IMR-90 (cell line): ENCODE measurements at regions not wholly inside any gene's neighbourhood (a gene's known extent, or its start where the extent isn't known, plus 50 kb on each side); places are given as distances from the start of the nearest gene placed in this dataset.
A peak's percentile ranks its signal among the peaks of the same experiment; 100 is the strongest.

ENCODE experiments used
- ATAC-seq: fragments of 200-7000 bp; cut with Tn5 transposase; 2 replicates; pipeline ENCODE4 v1.9.1; 2020; ENCODE audit warnings: low read depth, mild to moderate bottlenecking, moderate library complexity
- BruUV-seq: library from RNA; stranded (reverse); fragments of 400-500 nt; replicated peaks from 2 replicates; lab custom pipeline; 2021; lab: Mats Ljungman, UMichigan
- CTCF ChIA-PET: fragments of 300-600 bp; formaldehyde crosslinking; extraction: SDS; loops from one replicate; lab custom pipeline; 2021; ENCODE audit warnings: antibody characterized with exemption; lab: Yijun Ruan, JAX
- POLR2A ChIA-PET: fragments of 300-600 bp; sonication (Branson Sonifier 250); formaldehyde crosslinking; loops from one replicate; lab custom pipeline; 2022; ENCODE audit warnings: antibody characterized with exemption; ENCODE audit not compliant: unreplicated experiment; lab: Charles Lee
- DNase-seq: peaks from one replicate; pipeline ENCODE4 v3.0.0; 2013
- H2AFZ ChIP-seq: replicated peaks from 2 replicates; pipeline ENCODE3; 2013; ENCODE audit warnings: low read length, mild to moderate bottlenecking; ENCODE audit not compliant: poor library complexity
- H2AK5ac ChIP-seq: 2 replicates; pipeline ENCODE4 v1.6.1; 2013; ENCODE audit warnings: low read depth, low read length, inconsistent platforms
- H2AK9ac ChIP-seq: replicated peaks from 2 replicates; pipeline ENCODE3; 2013; ENCODE audit warnings: mild to moderate bottlenecking, low read depth, low read length, moderate library complexity; ENCODE audit not compliant: poor library complexity
- H2BK120ac ChIP-seq: 2 replicates; pipeline ENCODE4 v1.6.1; 2013; ENCODE audit warnings: low read depth, low read length, inconsistent platforms
- H2BK15ac ChIP-seq: 3 replicates; pipeline ENCODE4 v1.6.1; 2013; ENCODE audit warnings: low read depth, low read length, inconsistent platforms
- H2BK20ac ChIP-seq: 2 replicates; pipeline ENCODE4 v1.6.1; 2013; ENCODE audit warnings: low read depth, mild to moderate bottlenecking, inconsistent platforms, low read length, moderate library complexity
- H2BK5ac ChIP-seq: 2 replicates; pipeline ENCODE4 v1.6.1; 2013; ENCODE audit warnings: mild to moderate bottlenecking, low read depth, low read length, inconsistent platforms; ENCODE audit not compliant: poor library complexity, severe bottlenecking
- H3K14ac ChIP-seq: replicated peaks from 2 replicates; pipeline ENCODE4 v1.6.1; 2013; ENCODE audit warnings: low read depth, low read length, inconsistent platforms
- H3K18ac ChIP-seq: 2 replicates; pipeline ENCODE4 v1.6.1; 2013; ENCODE audit warnings: low read depth, low read length, control low read depth
- H3K23ac ChIP-seq: 2 replicates; pipeline ENCODE4 v1.6.1; 2013; ENCODE audit warnings: low read depth, low read length, inconsistent platforms
- H3K27ac ChIP-seq: 2 replicates; pipeline ENCODE4 v1.5.1; 2013; ENCODE audit warnings: mild to moderate bottlenecking, control low read depth, low read length; ENCODE audit not compliant: insufficient read depth
- H3K27me3 ChIP-seq: 2 replicates; pipeline ENCODE4 v1.6.1; 2013; ENCODE audit warnings: low read length; ENCODE audit not compliant: control insufficient read depth, insufficient read depth
- H3K36me3 ChIP-seq: 2 replicates; pipeline ENCODE4 v1.6.1; 2013; ENCODE audit warnings: low read length, mixed read lengths; ENCODE audit not compliant: control insufficient read depth, insufficient read depth
- H3K4ac ChIP-seq: 2 replicates; pipeline ENCODE4 v1.6.1; 2013; ENCODE audit warnings: low read depth, low read length, inconsistent platforms
- H3K4me1 ChIP-seq: 2 replicates; pipeline ENCODE4 v1.6.1; 2013; ENCODE audit warnings: low read length, mixed read lengths; ENCODE audit not compliant: control insufficient read depth, insufficient read depth
- H3K4me2 ChIP-seq: 2 replicates; pipeline ENCODE4 v1.6.1; 2013; ENCODE audit warnings: low read depth, mild to moderate bottlenecking, control low read depth, low read length, moderate library complexity
- H3K4me3 ChIP-seq: 2 replicates; pipeline ENCODE4 v1.5.1; 2013; ENCODE audit warnings: low read depth, mild to moderate bottlenecking, control low read depth, low read length, moderate library complexity; ENCODE audit not compliant: insufficient read depth
- H3K56ac ChIP-seq: 2 replicates; pipeline ENCODE4 v1.6.1; 2013; ENCODE audit warnings: low read length, inconsistent platforms; ENCODE audit not compliant: insufficient read depth; ENCODE audit errors: extremely low read depth
- H3K79me1 ChIP-seq, 2 experiments: 2 replicates each; pipeline ENCODE4 v1.6.1; 2013; ENCODE audit warnings: low read length in 2 of 2, inconsistent platforms in 1 of 2, low read depth in 1 of 2
- H3K9ac ChIP-seq: 2 replicates; pipeline ENCODE4 v1.6.1; 2013; ENCODE audit warnings: low read depth, low read length, control low read depth
- H3K9me1 ChIP-seq: 2 replicates; pipeline ENCODE4 v1.6.1; 2013; ENCODE audit warnings: low read length, inconsistent platforms; ENCODE audit not compliant: insufficient read depth
- H3K9me3 ChIP-seq: 2 replicates; pipeline ENCODE4 v1.6.1; 2013; ENCODE audit warnings: low read length; ENCODE audit not compliant: control insufficient read depth, insufficient read depth
- H4K20me1 ChIP-seq: 2 replicates; pipeline ENCODE4 v1.6.1; 2013; ENCODE audit warnings: low read length, inconsistent platforms; ENCODE audit not compliant: insufficient read depth
- H4K5ac ChIP-seq: 2 replicates; pipeline ENCODE4 v1.6.1; 2013; ENCODE audit warnings: mild to moderate bottlenecking, low read depth, low read length, control low read depth
- H4K8ac ChIP-seq, 2 experiments: 2 replicates each; pipeline ENCODE4 v1.6.1; 2013; ENCODE audit warnings: low read depth in 2 of 2, low read length in 2 of 2, control low read depth in 1 of 2, inconsistent platforms in 1 of 2
- H4K91ac ChIP-seq: 2 replicates; pipeline ENCODE4 v1.6.1; 2013; ENCODE audit warnings: low read depth, low read length, inconsistent platforms; ENCODE audit not compliant: insufficient read depth
- BHLHE40 ChIP-seq: fragments of 150-350 bp; IDR thresholded peaks from 2 replicates; pipeline ENCODE4 v1.6.1; 2016; ENCODE audit warnings: mild to moderate bottlenecking, low read depth, low read length
- CEBPB ChIP-seq: IDR thresholded peaks from 2 replicates; pipeline ENCODE4 v1.6.1; 2012; ENCODE audit warnings: low read depth, low read length, improper control_type of control experiment
- CHD1 ChIP-seq: IDR thresholded peaks from 2 replicates; pipeline ENCODE4 v1.6.1; 2012; ENCODE audit warnings: low read depth, low read length, improper control_type of control experiment
- FOS ChIP-seq: fragments of 150-350 bp; IDR thresholded peaks from 2 replicates; pipeline ENCODE4 v1.6.1; 2016; ENCODE audit warnings: low read depth, low read length
- MAFK ChIP-seq: IDR thresholded peaks from 2 replicates; pipeline ENCODE4 v1.6.1; 2012; ENCODE audit warnings: low read depth, low read length, improper control_type of control experiment
- MXI1 ChIP-seq: IDR thresholded peaks from 2 replicates; pipeline ENCODE4 v1.6.1; 2012; ENCODE audit warnings: low read depth, mild to moderate bottlenecking, low read length, moderate library complexity, borderline replicate concordance
- NFE2L2 ChIP-seq: fragments of 150-350 bp; IDR thresholded peaks from 2 replicates; pipeline ENCODE4 v1.6.1; 2016; ENCODE audit warnings: low read depth, mild to moderate bottlenecking, low read length
- POLR2A ChIP-seq: IDR thresholded peaks from 2 replicates; pipeline ENCODE4 v1.6.1; 2012; ENCODE audit warnings: mild to moderate bottlenecking, low read depth, low read length
- RAD21 ChIP-seq: IDR thresholded peaks from 2 replicates; pipeline ENCODE4 v1.6.1; 2012; ENCODE audit warnings: low read length, improper control_type of control experiment
- RCOR1 ChIP-seq: IDR thresholded peaks from 2 replicates; pipeline ENCODE4 v1.6.1; 2012; ENCODE audit warnings: mild to moderate bottlenecking, low read length, improper control_type of control experiment; ENCODE audit not compliant: insufficient replicate concordance
- RFX5 ChIP-seq: IDR thresholded peaks from 2 replicates; pipeline ENCODE4 v1.8.0; 2012; ENCODE audit warnings: low read depth, mild to moderate bottlenecking, low read length, moderate library complexity
- WGBS, 2 experiments: methylation state at CpG; one replicate each; pipeline versions ENCODE4 v1.1.5 to v1.1.7; 2013; ENCODE audit warnings: missing lambda C conversion rate in 2 of 2; ENCODE audit not compliant: insufficient read length in 1 of 2; ENCODE audit errors: extremely low coverage in 2 of 2; 5-methylcytosine and 5-hydroxymethylcytosine counted together
- dilution Hi-C: fragments of 300-500 bp; cut with HindIII; formaldehyde crosslinking; loops from one replicate; pipeline ENCODE4 v1.14.3; 2018; ENCODE audit warnings: low sequenced_read_pairs; ENCODE audit not compliant: unreplicated experiment
- in situ Hi-C: fragments of 300-500 bp; cut with MboI; formaldehyde crosslinking; loops from 3 replicates; pipeline ENCODE4 v1.14.3; 2019; ENCODE audit warnings: low sequenced_read_pairs, inconsistent platforms, mixed read lengths
- intact Hi-C: fragments of 100-400 bp; cut with micrococcal nuclease; formaldehyde crosslinking; loops from 2 replicates; pipeline ENCODE4 v1.10.0; 2022
- TF ChIP-seq, protein P1 (sequence below): conservative IDR thresholded peaks from 2 replicates; pipeline ENCODE4 v1.5.1; 2012; ENCODE audit warnings: mild to moderate bottlenecking, low read depth, low read length, improper control_type of control experiment
- TF ChIP-seq, protein P2 (sequence below): fragments of 150-350 bp; IDR thresholded peaks from 2 replicates; pipeline ENCODE4 v1.6.1; 2017; ENCODE audit warnings: mild to moderate bottlenecking, antibody characterized with exemption, low read length, low read depth
- TF ChIP-seq, protein P3 (sequence below): fragments of 150-350 bp; IDR thresholded peaks from 2 replicates; pipeline ENCODE4 v1.6.1; 2016; ENCODE audit warnings: low read depth, mild to moderate bottlenecking, low read length, moderate library complexity, borderline replicate concordance

DNA sequence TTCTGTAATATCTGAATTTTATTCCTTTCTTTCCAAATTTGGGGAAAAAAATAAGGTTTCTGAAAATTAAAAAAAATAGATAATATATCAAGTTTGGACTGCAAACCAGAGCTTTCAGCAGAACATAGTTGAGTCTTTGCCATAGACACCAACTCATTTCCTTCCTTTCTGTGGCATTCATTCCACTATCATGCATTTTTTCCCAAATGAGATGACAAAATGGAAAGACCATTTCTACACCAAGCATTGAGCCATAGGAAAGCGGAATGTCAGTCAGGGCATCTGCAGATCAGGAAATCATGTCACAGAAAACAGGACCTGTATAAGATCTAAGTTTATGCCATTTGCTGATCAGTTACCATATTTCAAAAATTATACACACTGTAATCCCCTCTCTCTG, 333.3 kb upstream of the THBS1 start:
- peaks cover 13% of the 10 kb centered on the region; the same call in 1 of the 2 replicates for H3K9me1 ChIP-seq
- H3K27me3 ChIP-seq, result no peaks in the 10 kb centered on the region
- H3K36me3 ChIP-seq, result no peaks in the 10 kb centered on the region
- H3K4ac ChIP-seq, result peak overlapping the region; percentile 95
- WGBS, 2 experiments, result 100% methylated on average over 1 of the region's 1 CpG; no CpG with 5 or more reads in 1 of the 2 experiments
- in situ Hi-C loops, result no loop called here
- no peak for TF ChIP-seq RCOR1
- no peak for TF ChIP-seq CEBPB
- TF ChIP-seq CHD1, result no peak
- TF ChIP-seq, protein P1, sequence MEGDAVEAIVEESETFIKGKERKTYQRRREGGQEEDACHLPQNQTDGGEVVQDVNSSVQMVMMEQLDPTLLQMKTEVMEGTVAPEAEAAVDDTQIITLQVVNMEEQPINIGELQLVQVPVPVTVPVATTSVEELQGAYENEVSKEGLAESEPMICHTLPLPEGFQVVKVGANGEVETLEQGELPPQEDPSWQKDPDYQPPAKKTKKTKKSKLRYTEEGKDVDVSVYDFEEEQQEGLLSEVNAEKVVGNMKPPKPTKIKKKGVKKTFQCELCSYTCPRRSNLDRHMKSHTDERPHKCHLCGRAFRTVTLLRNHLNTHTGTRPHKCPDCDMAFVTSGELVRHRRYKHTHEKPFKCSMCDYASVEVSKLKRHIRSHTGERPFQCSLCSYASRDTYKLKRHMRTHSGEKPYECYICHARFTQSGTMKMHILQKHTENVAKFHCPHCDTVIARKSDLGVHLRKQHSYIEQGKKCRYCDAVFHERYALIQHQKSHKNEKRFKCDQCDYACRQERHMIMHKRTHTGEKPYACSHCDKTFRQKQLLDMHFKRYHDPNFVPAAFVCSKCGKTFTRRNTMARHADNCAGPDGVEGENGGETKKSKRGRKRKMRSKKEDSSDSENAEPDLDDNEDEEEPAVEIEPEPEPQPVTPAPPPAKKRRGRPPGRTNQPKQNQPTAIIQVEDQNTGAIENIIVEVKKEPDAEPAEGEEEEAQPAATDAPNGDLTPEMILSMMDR, result no peak
- TF ChIP-seq, protein P2, sequence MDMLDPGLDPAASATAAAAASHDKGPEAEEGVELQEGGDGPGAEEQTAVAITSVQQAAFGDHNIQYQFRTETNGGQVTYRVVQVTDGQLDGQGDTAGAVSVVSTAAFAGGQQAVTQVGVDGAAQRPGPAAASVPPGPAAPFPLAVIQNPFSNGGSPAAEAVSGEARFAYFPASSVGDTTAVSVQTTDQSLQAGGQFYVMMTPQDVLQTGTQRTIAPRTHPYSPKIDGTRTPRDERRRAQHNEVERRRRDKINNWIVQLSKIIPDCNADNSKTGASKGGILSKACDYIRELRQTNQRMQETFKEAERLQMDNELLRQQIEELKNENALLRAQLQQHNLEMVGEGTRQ, result no peak
- no peak for TF ChIP-seq NFE2L2
- TF ChIP-seq POLR2A, result no peak
- no peak for TF ChIP-seq MXI1
- no peak for TF ChIP-seq RAD21
- no peak for TF ChIP-seq FOS
- TF ChIP-seq, protein P3, sequence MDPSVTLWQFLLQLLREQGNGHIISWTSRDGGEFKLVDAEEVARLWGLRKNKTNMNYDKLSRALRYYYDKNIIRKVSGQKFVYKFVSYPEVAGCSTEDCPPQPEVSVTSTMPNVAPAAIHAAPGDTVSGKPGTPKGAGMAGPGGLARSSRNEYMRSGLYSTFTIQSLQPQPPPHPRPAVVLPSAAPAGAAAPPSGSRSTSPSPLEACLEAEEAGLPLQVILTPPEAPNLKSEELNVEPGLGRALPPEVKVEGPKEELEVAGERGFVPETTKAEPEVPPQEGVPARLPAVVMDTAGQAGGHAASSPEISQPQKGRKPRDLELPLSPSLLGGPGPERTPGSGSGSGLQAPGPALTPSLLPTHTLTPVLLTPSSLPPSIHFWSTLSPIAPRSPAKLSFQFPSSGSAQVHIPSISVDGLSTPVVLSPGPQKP, result no peak
- TF ChIP-seq RFX5, result no peak
- TF ChIP-seq BHLHE40, result no peak
- no peak for TF ChIP-seq MAFK
- H3K79me1 ChIP-seq, result peaks cover 0 to 11% of the 10 kb centered on the region in 2 experiments; a peak in 2 of 4 replicates
- peak overlapping the region; percentile 82; the same call in 1 of the 2 replicates for H3K56ac ChIP-seq
- no peaks in the 10 kb centered on the region for H4K20me1 ChIP-seq
- peak overlapping the region; percentile 85 for H4K5ac ChIP-seq
- H2AK9ac ChIP-seq, result no peak overlapping the region
- ChIA-PET CTCF (no interaction called here), POLR2A (no interaction called here)
- DNase-seq (peak; percentile 49), ATAC-seq (no peak)
- peak overlapping the region; percentile 85 for H3K27ac ChIP-seq
- no peak overlapping the region for H3K9ac ChIP-seq
- H2BK20ac ChIP-seq, result peak overlapping the region; percentile 98
- peak overlapping the region; percentile 96 for H2BK120ac ChIP-seq
- H2BK5ac ChIP-seq, result peak overlapping the region; percentile 92
- H3K4me3 ChIP-seq, result no peak overlapping the region
- H3K9me3 ChIP-seq, result no peaks in the 10 kb centered on the region
- H3K23ac ChIP-seq, result peak overlapping the region; percentile 97; the same call in 1 of the 2 replicates
- intact Hi-C loops, result no loop called here
- H3K4me1 ChIP-seq, result peaks cover 19% of the 10 kb centered on the region
- peak overlapping the region; percentile 88 for H4K91ac ChIP-seq
- no peak overlapping the region for H2AFZ ChIP-seq
- dilution Hi-C loops, result no loop called here
- H3K4me2 ChIP-seq, result no peak overlapping the region
- H2AK5ac ChIP-seq, result peak overlapping the region; percentile 41
- H3K18ac ChIP-seq, result peak overlapping the region; percentile 91; the same call in 1 of the 2 replicates
- H3K14ac ChIP-seq, result peak overlapping the region; percentile 97
- H4K8ac ChIP-seq, result peak overlapping the region; percentile 48 to 86
- H2BK15ac ChIP-seq, result peak overlapping the region; percentile 62; the same call in 1 of the 3 replicates
- no TSS peak for BruUV-seq
